K562 (cell line): ENCODE measurements at regions not wholly inside any gene's neighbourhood (a gene's known extent, or its start where the extent isn't known, plus 50 kb on each side); places are given as distances from the start of the nearest gene placed in this dataset.

Experiments used
- ERF ChIP-seq: fragments of 450-650 bp; formaldehyde crosslinking; IDR thresholded peaks from 2 replicates; pipeline ENCODE4 v1.4.0; 2020; ENCODE audit warnings: mild to moderate bottlenecking, mixed read lengths
- ETV1 ChIP-seq: fragments of 450-650 bp; conservative IDR thresholded peaks from 2 replicates; pipeline ENCODE4 v1.6.1; 2016; ENCODE audit warnings: missing genetic modification characterization, control low read depth, low read depth, missing compliant biosample characterization
- FIP1L1 ChIP-seq: fragments of 200-400 bp; formaldehyde crosslinking; IDR thresholded peaks from 2 replicates; pipeline ENCODE4 v1.6.1; 2018; ENCODE audit warnings: mild to moderate bottlenecking, low read depth, low read length; ENCODE audit not compliant: poor library complexity, severe bottlenecking
- HDAC1 ChIP-seq, 2 experiments: fragments of 450-650 bp; IDR thresholded peaks; 2 replicates each; pipeline ENCODE4 v1.6.1; 2016 to 2017; ENCODE audit warnings: inconsistent platforms in 1 of 2, mild to moderate bottlenecking in 1 of 2, moderate library complexity in 1 of 2
- POLR2B ChIP-seq: fragments of 450-650 bp; IDR thresholded peaks from 2 replicates; pipeline ENCODE4 v1.6.1; 2018; ENCODE audit warnings: low read depth; ENCODE audit not compliant: partially characterized antibody
- PRPF4 ChIP-seq: fragments of 200-400 bp; formaldehyde crosslinking; IDR thresholded peaks from one replicate; pipeline ENCODE4 v1.6.1; 2017; ENCODE audit warnings: low read length, low read depth, mild to moderate bottlenecking; ENCODE audit not compliant: insufficient read depth, poor library complexity, severe bottlenecking
- U2AF1 ChIP-seq: fragments of 200-400 bp; formaldehyde crosslinking; optimal IDR thresholded peaks from 2 replicates; pipeline ENCODE3; 2017; ENCODE audit warnings: mild to moderate bottlenecking, low read depth, low read length, moderate library complexity
- ZNF274 ChIP-seq: IDR thresholded peaks from 2 replicates; pipeline ENCODE4 v1.6.1; 2011; ENCODE audit warnings: low read depth, mild to moderate bottlenecking, low read length, moderate library complexity, borderline replicate concordance
- ZNF551 ChIP-seq: fragments of 250-450 bp; sonication (Bioruptor Pico); IDR thresholded peaks from 2 replicates; pipeline ENCODE4 v1.5.0; 2021; ENCODE audit warnings: mild to moderate bottlenecking, moderate library complexity
- TF ChIP-seq, protein P1 (sequence below): fragments of 450-650 bp; IDR thresholded peaks from 2 replicates; pipeline ENCODE4 v1.7.1; 2018; ENCODE audit warnings: mild to moderate bottlenecking, low read depth; ENCODE audit not compliant: partially characterized antibody
- TF ChIP-seq, protein P2 (sequence below), 3 experiments: IDR thresholded peaks in 2 of 3; conservative IDR thresholded peaks in 1 of 3; 2 replicates each; pipeline ENCODE4 v1.5.1; 2011 to 2012; ENCODE audit warnings: low read length in 3 of 3, mild to moderate bottlenecking in 3 of 3, control low read depth in 2 of 3, improper control_type of control experiment in 1 of 3, inconsistent platforms in 1 of 3, low read depth in 1 of 3, mixed read lengths in 1 of 3, moderate library complexity in 1 of 3; ENCODE audit not compliant: insufficient read depth in 2 of 3
- TF ChIP-seq, protein P3 (sequence below): fragments of 250-450 bp; sonication (Bioruptor Pico); IDR thresholded peaks from 2 replicates; pipeline ENCODE4 v1.8.0; 2021; ENCODE audit warnings: moderate library complexity, mild to moderate bottlenecking, inconsistent platforms

DNA sequence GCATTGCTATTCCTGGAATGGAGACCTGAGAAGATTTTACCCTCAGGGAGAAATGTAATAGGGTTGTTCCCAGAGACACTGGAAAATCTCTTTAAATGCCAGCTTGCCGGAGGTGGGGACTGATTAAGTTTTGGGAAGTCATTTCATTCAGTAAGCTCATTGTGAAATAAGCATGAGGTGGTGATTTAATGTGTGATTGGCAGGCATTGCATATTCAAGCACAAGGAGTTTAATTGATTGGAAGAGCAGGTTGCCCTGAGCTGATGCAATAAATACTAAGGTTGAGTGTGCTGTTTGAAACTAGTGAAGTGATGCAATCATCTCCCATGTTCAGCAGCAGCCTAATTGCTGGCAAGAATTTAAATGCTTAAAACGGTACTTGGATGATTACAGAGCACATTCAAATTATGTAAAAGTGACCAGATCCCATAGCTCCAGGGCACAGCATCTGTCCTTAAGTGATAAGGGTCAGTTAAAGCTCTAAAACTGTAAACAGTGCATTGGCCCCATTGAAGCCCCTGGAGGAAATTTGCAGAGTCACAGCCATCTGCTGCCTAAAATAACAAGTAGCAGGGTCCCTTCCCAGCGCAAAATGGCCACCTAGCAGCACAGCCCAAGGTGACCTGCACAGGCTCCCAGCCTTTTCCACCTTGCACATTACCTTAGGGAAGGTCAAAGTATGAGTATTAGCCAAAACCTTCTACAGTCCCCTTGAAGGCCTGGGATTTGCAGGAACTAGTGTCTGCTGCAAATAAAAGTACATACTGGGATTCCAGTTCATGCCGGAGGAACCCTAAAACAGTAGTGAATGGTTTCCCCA lies 92.1 kb downstream of the CCDC71L start (continued):
- TF ChIP-seq, protein P1, sequence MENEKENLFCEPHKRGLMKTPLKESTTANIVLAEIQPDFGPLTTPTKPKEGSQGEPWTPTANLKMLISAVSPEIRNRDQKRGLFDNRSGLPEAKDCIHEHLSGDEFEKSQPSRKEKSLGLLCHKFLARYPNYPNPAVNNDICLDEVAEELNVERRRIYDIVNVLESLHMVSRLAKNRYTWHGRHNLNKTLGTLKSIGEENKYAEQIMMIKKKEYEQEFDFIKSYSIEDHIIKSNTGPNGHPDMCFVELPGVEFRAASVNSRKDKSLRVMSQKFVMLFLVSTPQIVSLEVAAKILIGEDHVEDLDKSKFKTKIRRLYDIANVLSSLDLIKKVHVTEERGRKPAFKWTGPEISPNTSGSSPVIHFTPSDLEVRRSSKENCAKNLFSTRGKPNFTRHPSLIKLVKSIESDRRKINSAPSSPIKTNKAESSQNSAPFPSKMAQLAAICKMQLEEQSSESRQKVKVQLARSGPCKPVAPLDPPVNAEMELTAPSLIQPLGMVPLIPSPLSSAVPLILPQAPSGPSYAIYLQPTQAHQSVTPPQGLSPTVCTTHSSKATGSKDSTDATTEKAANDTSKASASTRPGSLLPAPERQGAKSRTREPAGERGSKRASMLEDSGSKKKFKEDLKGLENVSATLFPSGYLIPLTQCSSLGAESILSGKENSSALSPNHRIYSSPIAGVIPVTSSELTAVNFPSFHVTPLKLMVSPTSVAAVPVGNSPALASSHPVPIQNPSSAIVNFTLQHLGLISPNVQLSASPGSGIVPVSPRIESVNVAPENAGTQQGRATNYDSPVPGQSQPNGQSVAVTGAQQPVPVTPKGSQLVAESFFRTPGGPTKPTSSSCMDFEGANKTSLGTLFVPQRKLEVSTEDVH = no peak
- TF ChIP-seq ERF = peak; percentile 93
- no peak for TF ChIP-seq PRPF4
- TF ChIP-seq FIP1L1 = no peak
- no peak for TF ChIP-seq ZNF551 (CRISPR knock-in tag)
- no peak for TF ChIP-seq U2AF1
- peak; percentile 64 for TF ChIP-seq POLR2B
- TF ChIP-seq ZNF274 = peak; percentile 57; the same call in 1 of the 2 replicates
- TF ChIP-seq ETV1 (tag) = peak; percentile 62
- TF ChIP-seq, protein P2, sequence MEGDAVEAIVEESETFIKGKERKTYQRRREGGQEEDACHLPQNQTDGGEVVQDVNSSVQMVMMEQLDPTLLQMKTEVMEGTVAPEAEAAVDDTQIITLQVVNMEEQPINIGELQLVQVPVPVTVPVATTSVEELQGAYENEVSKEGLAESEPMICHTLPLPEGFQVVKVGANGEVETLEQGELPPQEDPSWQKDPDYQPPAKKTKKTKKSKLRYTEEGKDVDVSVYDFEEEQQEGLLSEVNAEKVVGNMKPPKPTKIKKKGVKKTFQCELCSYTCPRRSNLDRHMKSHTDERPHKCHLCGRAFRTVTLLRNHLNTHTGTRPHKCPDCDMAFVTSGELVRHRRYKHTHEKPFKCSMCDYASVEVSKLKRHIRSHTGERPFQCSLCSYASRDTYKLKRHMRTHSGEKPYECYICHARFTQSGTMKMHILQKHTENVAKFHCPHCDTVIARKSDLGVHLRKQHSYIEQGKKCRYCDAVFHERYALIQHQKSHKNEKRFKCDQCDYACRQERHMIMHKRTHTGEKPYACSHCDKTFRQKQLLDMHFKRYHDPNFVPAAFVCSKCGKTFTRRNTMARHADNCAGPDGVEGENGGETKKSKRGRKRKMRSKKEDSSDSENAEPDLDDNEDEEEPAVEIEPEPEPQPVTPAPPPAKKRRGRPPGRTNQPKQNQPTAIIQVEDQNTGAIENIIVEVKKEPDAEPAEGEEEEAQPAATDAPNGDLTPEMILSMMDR (IDR thresholded peaks at IDR 0.05 in 2 of 3, conservative IDR thresholded peaks at IDR 0.05 in 1 of 3; ENCODE audit: insufficient read depth in 2 of 3, low read depth in 1 of 3, low read length in 3 of 3) = peak; percentile 40 to 51 (median 48); a peak in 5 of 6 replicates
- TF ChIP-seq, protein P3, sequence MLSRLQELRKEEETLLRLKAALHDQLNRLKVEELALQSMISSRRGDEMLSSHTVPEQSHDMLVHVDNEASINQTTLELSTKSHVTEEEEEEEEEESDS (CRISPR knock-in tag) = no peak
- no peak; a peak in 2 of 4 replicates for TF ChIP-seq HDAC1 (IDR thresholded peaks at IDR 0.05)
